ENCODE measurements at regions not wholly inside any gene's neighbourhood (a gene's known extent, or its start where the extent isn't known, plus 50 kb on each side); places are given as distances from the start of the nearest gene placed in this dataset.

GRCh38 chr11:86873573-86874083, 73.3 kb downstream of the PRSS23 start:
- H3K4me1 ChIP-seq (ENCODE audit: control insufficient read depth in 4 of 4, insufficient read depth in 4 of 4, low read length in 3 of 4): no peaks in the 10 kb centered on the region
- H3K9ac ChIP-seq (ENCODE audit: low read depth in 1 of 2, low read length in 2 of 2): no peak overlapping the region
- DNase-seq (ENCODE audit: low spot score): no peak
- H3K36me3 ChIP-seq (ENCODE audit: control insufficient read depth in 4 of 4, insufficient read depth in 3 of 4, low read depth in 1 of 4, low read length in 3 of 4): no peaks in the 10 kb centered on the region
- TF ChIP-seq FOXA2 (IDR thresholded peaks at IDR 0.05) (no peak), HNF4G (IDR thresholded peaks at IDR 0.05) (no peak), TAF1 (conservative IDR thresholded peaks at IDR 0.05) (no peak), FOXA1 (IDR thresholded peaks at IDR 0.05) (no peak), RAD21 (IDR thresholded peaks at IDR 0.05) (no peak)
- no peak overlapping the region for H3K27ac ChIP-seq (ENCODE audit: low read depth in 1 of 2, low read length in 2 of 2)
- no peak overlapping the region for H3K4me3 ChIP-seq (ENCODE audit: low read depth in 1 of 3, low read length in 3 of 3)
- no peaks in the 10 kb centered on the region for H3K9me3 ChIP-seq (ENCODE audit: control insufficient read depth in 4 of 4, low read length in 3 of 4)
- 78% methylated on average over 2 of the region's 2 CpGs for WGBS
- H3K27me3 ChIP-seq (ENCODE audit: control insufficient read depth in 4 of 4, insufficient read depth in 4 of 4, low read length in 3 of 4): no peaks in the 10 kb centered on the region

- TF ChIP-seq REST (IDR thresholded peaks at IDR 0.05) (no peak), FOXA2 (IDR thresholded peaks at IDR 0.05) (no peak), ATF3 (IDR thresholded peaks at IDR 0.05) (no peak), YY1 (IDR thresholded peaks at IDR 0.05) (no peak), MAX (IDR thresholded peaks at IDR 0.05) (no peak), JUND (IDR thresholded peaks at IDR 0.05) (no peak), RAD21 (IDR thresholded peaks at IDR 0.05) (no peak)
- H3K4me1 ChIP-seq (ENCODE audit: control insufficient read depth in 4 of 4, insufficient read depth in 4 of 4, low read length in 3 of 4): no peaks in the 10 kb centered on the region
- no peak for DNase-seq (ENCODE audit: low spot score)
- no peak overlapping the region for H3K4me3 ChIP-seq (ENCODE audit: low read depth in 1 of 3, low read length in 3 of 3)
- no peak overlapping the region for H3K27ac ChIP-seq (ENCODE audit: low read depth in 1 of 2, low read length in 2 of 2)
- H3K36me3 ChIP-seq (ENCODE audit: control insufficient read depth in 4 of 4, insufficient read depth in 3 of 4, low read depth in 1 of 4, low read length in 3 of 4): no peaks in the 10 kb centered on the region
- H3K27me3 ChIP-seq (ENCODE audit: control insufficient read depth in 4 of 4, insufficient read depth in 4 of 4, low read length in 3 of 4): no peaks in the 10 kb centered on the region
- 82% methylated on average over 6 of the region's 6 CpGs for WGBS
- no peaks in the 10 kb centered on the region for H3K9me3 ChIP-seq (ENCODE audit: control insufficient read depth in 4 of 4, low read length in 3 of 4)
- H3K9ac ChIP-seq (ENCODE audit: low read depth in 1 of 2, low read length in 2 of 2): no peak overlapping the region
These were observed 74.1 kb downstream of the PRSS23 start for GRCh38 chr11:86874304-86875056.

- Histone ChIP-seq H3K4me3 (ENCODE audit: low read depth in 1 of 3, low read length in 3 of 3) (no peak overlapping the region), H3K4me1 (ENCODE audit: control insufficient read depth in 4 of 4, insufficient read depth in 4 of 4, low read length in 3 of 4) (no peaks in the 10 kb centered on the region), H3K9me3 (ENCODE audit: control insufficient read depth in 4 of 4, low read length in 3 of 4) (no peaks in the 10 kb centered on the region), H3K27me3 (ENCODE audit: control insufficient read depth in 4 of 4, insufficient read depth in 4 of 4, low read length in 3 of 4) (no peaks in the 10 kb centered on the region), H3K36me3 (ENCODE audit: control insufficient read depth in 4 of 4, insufficient read depth in 3 of 4, low read depth in 1 of 4, low read length in 3 of 4) (no peaks in the 10 kb centered on the region), H3K9ac (ENCODE audit: low read depth in 1 of 2, low read length in 2 of 2) (no peak overlapping the region), H3K27ac (ENCODE audit: low read depth in 1 of 2, low read length in 2 of 2) (no peak overlapping the region)
- 88% methylated on average over 3 of the region's 3 CpGs for WGBS
- DNase-seq (ENCODE audit: low spot score): no peak
- TF ChIP-seq GABPA (IDR thresholded peaks at IDR 0.05 in 1 of 2, conservative IDR thresholded peaks at IDR 0.05 in 1 of 2): no peak
- TF ChIP-seq EGR1 (IDR thresholded peaks at IDR 0.05; ENCODE audit: low read depth in 2 of 2): no peak
These were observed 76.4 kb downstream of the PRSS23 start for GRCh38 chr11:86876716-86877234.
